ENCODE measurements at regions not wholly inside any gene's neighbourhood (a gene's known extent, or its start where the extent isn't known, plus 50 kb on each side); places are given as distances from the start of the nearest gene placed in this dataset.

- TF ChIP-seq POLR2A (IDR thresholded peaks at IDR 0.05): no peak
- TF ChIP-seq CTCF (IDR thresholded peaks at IDR 0.05): no peak
- H3K27ac ChIP-seq: no peak overlapping the region
- peak in 1 of 3 donors; percentile 7 for DNase-seq
- no peak overlapping the region for H3K4me3 ChIP-seq
- H3K36me3 ChIP-seq: no peaks in the 10 kb centered on the region
- no peaks in the 10 kb centered on the region for H3K9me3 ChIP-seq
- H3K27me3 ChIP-seq: no peaks in the 10 kb centered on the region
- H3K4me1 ChIP-seq: no peaks in the 10 kb centered on the region
These were observed 537.6 kb downstream of the TCERG1L start for GRCh38 chr10:130773941-130774340.

DNA sequence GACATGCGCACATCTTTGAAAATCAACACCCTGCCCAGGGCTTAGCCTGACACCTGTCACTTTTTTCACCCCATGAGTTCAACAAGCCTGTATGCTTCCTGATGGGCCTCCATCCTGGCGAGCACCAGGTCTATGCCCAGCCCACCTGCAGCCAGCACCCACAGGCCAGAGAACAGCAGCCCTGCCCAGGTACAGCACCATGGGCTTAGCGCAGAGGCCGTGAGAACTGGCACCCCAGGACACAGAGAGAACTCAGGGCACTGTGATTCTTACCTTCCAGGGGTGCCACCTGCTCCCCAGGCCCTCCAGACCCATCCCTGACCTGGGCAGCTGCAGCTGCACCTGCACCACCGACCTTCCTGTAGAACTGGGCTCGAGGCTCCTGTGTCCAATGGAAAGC, 536.6 kb downstream of the TCERG1L start:
- H3K27me3 ChIP-seq: no peaks in the 10 kb centered on the region
- peak in 2 of 3 donors; percentile 9 for DNase-seq

DNA sequence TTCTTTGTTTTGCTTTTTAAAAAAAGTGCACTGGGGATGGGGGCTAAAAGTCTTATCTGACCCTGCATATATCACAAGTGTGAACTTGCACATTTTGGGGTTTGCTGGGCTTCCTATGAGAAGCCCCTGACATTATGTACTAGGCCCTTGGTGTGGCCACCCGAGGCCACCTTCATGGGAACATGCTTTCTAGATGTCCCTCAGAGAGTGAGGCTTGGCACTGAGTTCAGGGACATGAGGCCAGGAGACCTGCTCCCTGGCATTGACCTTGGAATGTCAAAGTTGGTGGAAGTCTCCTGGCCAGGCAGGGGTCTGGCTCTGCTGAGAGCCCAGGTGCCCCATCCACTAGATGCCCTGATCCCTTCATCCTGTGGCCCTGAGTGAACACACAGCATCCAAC, 536.2 kb downstream of the TCERG1L start:
- H3K9me3 ChIP-seq: no peaks in the 10 kb centered on the region
- H3K27ac ChIP-seq: no peak overlapping the region
- H3K4me1 ChIP-seq: no peaks in the 10 kb centered on the region
- TF ChIP-seq CTCF (IDR thresholded peaks at IDR 0.05) (no peak), POLR2A (IDR thresholded peaks at IDR 0.05) (no peak)
- H3K36me3 ChIP-seq: no peaks in the 10 kb centered on the region
- H3K27me3 ChIP-seq: no peaks in the 10 kb centered on the region
- peak in 2 of 3 donors; percentile 5 to 18 for DNase-seq
- H3K4me3 ChIP-seq: no peak overlapping the region

More for the DNA sequence above, 536.6 kb downstream of the TCERG1L start:
- Histone ChIP-seq H3K4me1 (no peaks in the 10 kb centered on the region), H3K27ac (no peak overlapping the region), H3K36me3 (no peaks in the 10 kb centered on the region), H3K9me3 (no peaks in the 10 kb centered on the region), H3K4me3 (no peak overlapping the region)
- no peak for TF ChIP-seq CTCF (IDR thresholded peaks at IDR 0.05)
- no peak for TF ChIP-seq POLR2A (IDR thresholded peaks at IDR 0.05)

DNA sequence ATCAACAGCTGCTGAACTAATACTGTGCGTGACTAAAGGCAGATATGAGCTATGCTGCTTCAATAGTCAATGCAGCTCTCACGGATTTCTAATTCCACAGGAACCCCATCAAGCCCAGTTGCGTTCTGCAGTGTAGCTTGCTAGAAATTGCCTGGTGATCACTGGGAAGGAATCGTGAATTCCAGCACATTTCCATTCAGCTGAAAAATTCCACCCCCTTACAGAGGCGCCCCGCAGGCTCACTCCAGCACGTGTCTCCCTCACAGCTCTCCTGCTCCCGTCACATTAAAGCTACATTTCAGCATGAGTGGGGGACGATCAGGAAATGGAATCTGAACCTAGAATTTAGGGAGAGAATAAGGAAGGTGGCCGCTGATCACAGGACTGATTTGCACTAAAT, 534.8 kb downstream of the TCERG1L start:
- TF ChIP-seq CTCF (IDR thresholded peaks at IDR 0.05) (no peak), POLR2A (IDR thresholded peaks at IDR 0.05) (no peak)
- Histone ChIP-seq H3K4me1 (no peaks in the 10 kb centered on the region), H3K36me3 (no peaks in the 10 kb centered on the region), H3K9me3 (no peaks in the 10 kb centered on the region), H3K27me3 (no peaks in the 10 kb centered on the region), H3K4me3 (no peak overlapping the region), H3K27ac (no peak overlapping the region)
- no peak for DNase-seq

GRCh38 chr10:130777507-130778165, 533.9 kb downstream of the TCERG1L start:
- Histone ChIP-seq H3K27me3 (no peaks in the 10 kb centered on the region), H3K27ac (no peak overlapping the region), H3K4me1 (no peaks in the 10 kb centered on the region), H3K4me3 (no peak overlapping the region), H3K9me3 (no peaks in the 10 kb centered on the region), H3K36me3 (no peaks in the 10 kb centered on the region)
- peak in 1 of 3 donors; percentile 12 for DNase-seq
- TF ChIP-seq POLR2A (IDR thresholded peaks at IDR 0.05) (no peak), CTCF (IDR thresholded peaks at IDR 0.05) (no peak)

DNA sequence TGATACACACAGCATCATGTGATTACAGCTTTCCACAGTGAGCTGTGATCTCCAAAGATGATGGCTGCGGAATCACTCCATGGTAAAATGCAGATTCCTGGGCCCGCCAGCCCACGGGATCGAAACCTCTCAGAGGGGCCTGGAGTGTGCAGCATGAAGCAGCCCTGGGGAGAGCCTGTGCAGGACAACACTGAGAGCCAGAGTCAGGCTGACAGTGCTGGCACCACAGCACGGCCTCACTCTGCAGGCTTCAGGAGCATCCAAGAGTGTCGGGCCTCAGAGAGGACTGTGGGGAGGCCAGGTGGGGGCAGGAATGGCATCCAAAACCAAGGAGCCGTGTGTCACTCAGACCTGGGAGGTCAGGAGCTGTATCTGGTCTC, 533.4 kb downstream of the TCERG1L start:
- no peak for TF ChIP-seq POLR2A (IDR thresholded peaks at IDR 0.05)
- no peak for TF ChIP-seq CTCF (IDR thresholded peaks at IDR 0.05)
- H3K27ac ChIP-seq: no peak overlapping the region
- DNase-seq: peak in 1 of 3 donors; percentile 25
- H3K36me3 ChIP-seq: no peaks in the 10 kb centered on the region
- H3K4me1 ChIP-seq: no peaks in the 10 kb centered on the region
- H3K4me3 ChIP-seq: no peak overlapping the region
- H3K27me3 ChIP-seq: no peaks in the 10 kb centered on the region
- H3K9me3 ChIP-seq: no peaks in the 10 kb centered on the region

Data from Peyer's patch (tissue), 4 donors.